Panc1 (cell line): ENCODE measurements at regions not wholly inside any gene's neighbourhood (a gene's known extent, or its start where the extent isn't known, plus 50 kb on each side); places are given as distances from the start of the nearest gene placed in this dataset.

Source experiments
- ATAC-seq: fragments of 200-7000 bp; cut with Tn5 transposase; 2 replicates; pipeline ENCODE4 v1.9.1; 2020; ENCODE audit warnings: mild to moderate bottlenecking, moderate library complexity
- BruUV-seq: library from RNA; stranded (reverse); fragments of 400-500 nt; replicated peaks from 2 replicates; lab custom pipeline; 2021; lab: Mats Ljungman, UMichigan
- CTCF ChIA-PET: fragments of 300-600 bp; sonication (Branson Sonifier 250); formaldehyde crosslinking; loops from one replicate; lab custom pipeline; 2022; ENCODE audit warnings: antibody characterized with exemption; lab: Charles Lee
- POLR2A ChIA-PET: fragments of 300-600 bp; sonication (Branson Sonifier 250); formaldehyde crosslinking; loops from one replicate; lab custom pipeline; 2022; ENCODE audit warnings: antibody characterized with exemption; lab: Charles Lee
- DNase-seq: peaks from one replicate; pipeline ENCODE4 v3.0.0-alpha.2; 2010; ENCODE audit warnings: low read depth, low spot score
- H3K27ac ChIP-seq: 2 replicates; pipeline ENCODE4 v1.5.1; 2011; ENCODE audit warnings: mild to moderate bottlenecking, low read length, inconsistent platforms
- H3K27me3 ChIP-seq: fragments of 200-500 bp; sonication (Bioruptor generic); 2 replicates; pipeline ENCODE4 v1.6.0; 2014; ENCODE audit warnings: low read length, inconsistent platforms; ENCODE audit not compliant: control insufficient read depth, insufficient read depth
- H3K36me3 ChIP-seq: fragments of 200-500 bp; sonication (Bioruptor generic); 2 replicates; pipeline ENCODE4 v1.5.1; 2014; ENCODE audit warnings: inconsistent platforms, mild to moderate bottlenecking, low read length, moderate library complexity; ENCODE audit not compliant: control insufficient read depth, insufficient read depth
- H3K4me1 ChIP-seq: 2 replicates; pipeline ENCODE4 v1.5.1; 2011; ENCODE audit warnings: inconsistent platforms, mild to moderate bottlenecking, low read length, moderate library complexity; ENCODE audit not compliant: control insufficient read depth, insufficient read depth
- H3K4me3 ChIP-seq, 2 experiments: 2 replicates each; pipeline ENCODE4 v1.5.1; 2011 to 2012; ENCODE audit warnings: low read depth in 2 of 2, low read length in 2 of 2, mild to moderate bottlenecking in 2 of 2, inconsistent platforms in 1 of 2, moderate library complexity in 1 of 2
- H3K9me3 ChIP-seq: fragments of 200-500 bp; sonication (Bioruptor generic); 2 replicates; pipeline ENCODE4 v1.5.1; 2014; ENCODE audit warnings: low read depth, mild to moderate bottlenecking, inconsistent platforms, low read length, moderate library complexity; ENCODE audit not compliant: control insufficient read depth, insufficient read depth
- POLR2AphosphoS5 ChIP-seq: IDR thresholded peaks from 2 replicates; pipeline ENCODE4 v1.6.1; 2012; ENCODE audit warnings: mild to moderate bottlenecking, low read depth, low read length, moderate library complexity
- SIN3A ChIP-seq: IDR thresholded peaks from 2 replicates; pipeline ENCODE4 v1.6.1; 2012; ENCODE audit warnings: low read depth, mild to moderate bottlenecking, low read length, moderate library complexity, borderline replicate concordance; ENCODE audit not compliant: insufficient read depth
- TCF7L2 ChIP-seq: IDR thresholded peaks from 2 replicates; pipeline ENCODE4 v1.6.1; 2011; ENCODE audit warnings: mild to moderate bottlenecking, low read depth, low read length, inconsistent platforms
- in situ Hi-C: cut with HindIII; loops from 2 replicates; pipeline ENCODE4 v1.10.0; 2016; ENCODE audit warnings: low sequenced_read_pairs, low pct_unique_long_range_greater_than_20kb
- intact Hi-C: fragments of 100-400 bp; cut with micrococcal nuclease; formaldehyde crosslinking; loops from one replicate; pipeline ENCODE4 v1.10.0; 2022; ENCODE audit not compliant: unreplicated experiment
- TF ChIP-seq, protein P1 (sequence below): fragments of 450-650 bp; IDR thresholded peaks from 2 replicates; pipeline ENCODE4 v1.5.1; 2017; ENCODE audit warnings: mild to moderate bottlenecking
- TF ChIP-seq, protein P2 (sequence below), 2 experiments: IDR thresholded peaks; 2 replicates each; pipeline ENCODE4 v1.6.1; 2011 to 2012; ENCODE audit warnings: low read depth in 2 of 2, control low read depth in 1 of 2, low read length in 1 of 2, mild to moderate bottlenecking in 1 of 2, moderate library complexity in 1 of 2; ENCODE audit not compliant: insufficient read depth in 1 of 2

- ChIA-PET POLR2A (no interaction called here), CTCF (no interaction called here)
- no peaks in the 10 kb centered on the region for H3K4me1 ChIP-seq
- no peaks in the 10 kb centered on the region for H3K27me3 ChIP-seq
- in situ Hi-C loops (no loop called here), intact Hi-C loops (no loop called here)
- DNase-seq (no peak), ATAC-seq (no peak)
- no peak overlapping the region for H3K27ac ChIP-seq
- BruUV-seq = no TSS peak
- no peaks in the 10 kb centered on the region for H3K9me3 ChIP-seq
- H3K36me3 ChIP-seq = no peaks in the 10 kb centered on the region
- no peak overlapping the region for H3K4me3 ChIP-seq
- TF ChIP-seq SIN3A = no peak
- TF ChIP-seq TCF7L2 = no peak
- no peak for TF ChIP-seq POLR2AphosphoS5
- TF ChIP-seq, protein P1, sequence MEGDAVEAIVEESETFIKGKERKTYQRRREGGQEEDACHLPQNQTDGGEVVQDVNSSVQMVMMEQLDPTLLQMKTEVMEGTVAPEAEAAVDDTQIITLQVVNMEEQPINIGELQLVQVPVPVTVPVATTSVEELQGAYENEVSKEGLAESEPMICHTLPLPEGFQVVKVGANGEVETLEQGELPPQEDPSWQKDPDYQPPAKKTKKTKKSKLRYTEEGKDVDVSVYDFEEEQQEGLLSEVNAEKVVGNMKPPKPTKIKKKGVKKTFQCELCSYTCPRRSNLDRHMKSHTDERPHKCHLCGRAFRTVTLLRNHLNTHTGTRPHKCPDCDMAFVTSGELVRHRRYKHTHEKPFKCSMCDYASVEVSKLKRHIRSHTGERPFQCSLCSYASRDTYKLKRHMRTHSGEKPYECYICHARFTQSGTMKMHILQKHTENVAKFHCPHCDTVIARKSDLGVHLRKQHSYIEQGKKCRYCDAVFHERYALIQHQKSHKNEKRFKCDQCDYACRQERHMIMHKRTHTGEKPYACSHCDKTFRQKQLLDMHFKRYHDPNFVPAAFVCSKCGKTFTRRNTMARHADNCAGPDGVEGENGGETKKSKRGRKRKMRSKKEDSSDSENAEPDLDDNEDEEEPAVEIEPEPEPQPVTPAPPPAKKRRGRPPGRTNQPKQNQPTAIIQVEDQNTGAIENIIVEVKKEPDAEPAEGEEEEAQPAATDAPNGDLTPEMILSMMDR = no peak
- TF ChIP-seq, protein P2, sequence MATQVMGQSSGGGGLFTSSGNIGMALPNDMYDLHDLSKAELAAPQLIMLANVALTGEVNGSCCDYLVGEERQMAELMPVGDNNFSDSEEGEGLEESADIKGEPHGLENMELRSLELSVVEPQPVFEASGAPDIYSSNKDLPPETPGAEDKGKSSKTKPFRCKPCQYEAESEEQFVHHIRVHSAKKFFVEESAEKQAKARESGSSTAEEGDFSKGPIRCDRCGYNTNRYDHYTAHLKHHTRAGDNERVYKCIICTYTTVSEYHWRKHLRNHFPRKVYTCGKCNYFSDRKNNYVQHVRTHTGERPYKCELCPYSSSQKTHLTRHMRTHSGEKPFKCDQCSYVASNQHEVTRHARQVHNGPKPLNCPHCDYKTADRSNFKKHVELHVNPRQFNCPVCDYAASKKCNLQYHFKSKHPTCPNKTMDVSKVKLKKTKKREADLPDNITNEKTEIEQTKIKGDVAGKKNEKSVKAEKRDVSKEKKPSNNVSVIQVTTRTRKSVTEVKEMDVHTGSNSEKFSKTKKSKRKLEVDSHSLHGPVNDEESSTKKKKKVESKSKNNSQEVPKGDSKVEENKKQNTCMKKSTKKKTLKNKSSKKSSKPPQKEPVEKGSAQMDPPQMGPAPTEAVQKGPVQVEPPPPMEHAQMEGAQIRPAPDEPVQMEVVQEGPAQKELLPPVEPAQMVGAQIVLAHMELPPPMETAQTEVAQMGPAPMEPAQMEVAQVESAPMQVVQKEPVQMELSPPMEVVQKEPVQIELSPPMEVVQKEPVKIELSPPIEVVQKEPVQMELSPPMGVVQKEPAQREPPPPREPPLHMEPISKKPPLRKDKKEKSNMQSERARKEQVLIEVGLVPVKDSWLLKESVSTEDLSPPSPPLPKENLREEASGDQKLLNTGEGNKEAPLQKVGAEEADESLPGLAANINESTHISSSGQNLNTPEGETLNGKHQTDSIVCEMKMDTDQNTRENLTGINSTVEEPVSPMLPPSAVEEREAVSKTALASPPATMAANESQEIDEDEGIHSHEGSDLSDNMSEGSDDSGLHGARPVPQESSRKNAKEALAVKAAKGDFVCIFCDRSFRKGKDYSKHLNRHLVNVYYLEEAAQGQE (IDR thresholded peaks at IDR 0.05; ENCODE audit: insufficient read depth in 1 of 2, low read depth in 2 of 2, low read length in 1 of 2) = no peak
These were observed 751.5 kb downstream of the EPHA7 start for GRCh38 chr6:92667843-92668242.

GRCh38 chr6:92648364-92649086, 770.8 kb downstream of the EPHA7 start:
- BruUV-seq = no TSS peak
- DNase-seq (no peak), ATAC-seq (no peak)
- Histone ChIP-seq H3K4me1 (no peaks in the 10 kb centered on the region), H3K27ac (no peak overlapping the region), H3K4me3 (no peak overlapping the region), H3K27me3 (no peaks in the 10 kb centered on the region), H3K9me3 (no peaks in the 10 kb centered on the region), H3K36me3 (no peaks in the 10 kb centered on the region)
- intact Hi-C loops = no loop called here
- ChIA-PET POLR2A (no interaction called here), CTCF (no interaction called here)
- in situ Hi-C loops = no loop called here
- TF ChIP-seq TCF7L2 = no peak
- TF ChIP-seq, protein P2 (IDR thresholded peaks at IDR 0.05; ENCODE audit: insufficient read depth in 1 of 2, low read depth in 2 of 2, low read length in 1 of 2) = no peak
- TF ChIP-seq POLR2AphosphoS5 = no peak
- TF ChIP-seq SIN3A = no peak
- TF ChIP-seq, protein P1 = no peak
